Karpas-422 (cell line): ENCODE measurements at regions not wholly inside any gene's neighbourhood (a gene's known extent, or its start where the extent isn't known, plus 50 kb on each side); places are given as distances from the start of the nearest gene placed in this dataset.

Experiments used
- DNase-seq: peaks from one replicate; pipeline ENCODE4 v3.0.0-alpha.2; 2015
- H2AFZ ChIP-seq: fragments of 200-600 bp; sonication (generic); 2 replicates; pipeline ENCODE4 v1.6.1; 2014; ENCODE audit warnings: antibody characterized with exemption, low read length, mixed read lengths
- H3K27ac ChIP-seq: fragments of 200-600 bp; sonication (generic); 2 replicates; pipeline ENCODE4 v1.5.1; 2014; ENCODE audit warnings: mild to moderate bottlenecking, low read length, moderate library complexity
- H3K27me3 ChIP-seq: fragments of 200-600 bp; sonication (generic); 2 replicates; pipeline ENCODE4 v1.6.1; 2014; ENCODE audit warnings: low read length, mixed read lengths
- H3K36me3 ChIP-seq: fragments of 200-600 bp; sonication (generic); 2 replicates; pipeline ENCODE4 v1.6.1; 2014; ENCODE audit warnings: low read length, mixed read lengths; ENCODE audit not compliant: insufficient read depth
- H3K4me1 ChIP-seq: fragments of 200-600 bp; sonication (generic); 2 replicates; pipeline ENCODE4 v1.6.1; 2014; ENCODE audit warnings: mild to moderate bottlenecking, low read length, mixed read lengths
- H3K4me2 ChIP-seq: fragments of 200-600 bp; sonication (generic); 2 replicates; pipeline ENCODE4 v1.6.1; 2014; ENCODE audit warnings: low read length, low read depth, mild to moderate bottlenecking; ENCODE audit not compliant: poor library complexity, severe bottlenecking
- H3K4me3 ChIP-seq: fragments of 200-600 bp; sonication (generic); 2 replicates; pipeline ENCODE4 v1.5.1; 2014; ENCODE audit warnings: mild to moderate bottlenecking, antibody characterized with exemption, low read length, mixed read lengths
- H3K79me2 ChIP-seq: fragments of 200-600 bp; sonication (generic); 2 replicates; pipeline ENCODE4 v1.6.1; 2014; ENCODE audit warnings: mild to moderate bottlenecking, low read length, mixed read lengths
- H3K9ac ChIP-seq: fragments of 200-600 bp; sonication (generic); 2 replicates; pipeline ENCODE4 v1.6.0; 2014; ENCODE audit warnings: low read length
- H3K9me2 ChIP-seq: fragments of 200-600 bp; sonication (generic), shearing (Covaris generic); replicated peaks from 2 replicates; pipeline ENCODE4 v1.6.0; 2014; ENCODE audit warnings: mild to moderate bottlenecking, low read length, moderate library complexity; ENCODE audit not compliant: insufficient read depth
- H3K9me3 ChIP-seq: fragments of 300-700, 200-600 bp; sonication (generic); 2 replicates; pipeline ENCODE4 v1.6.1; 2014; ENCODE audit warnings: low read length, mixed read lengths
- H4K20me1 ChIP-seq: fragments of 200-600 bp; sonication (generic); 2 replicates; pipeline ENCODE4 v1.6.1; 2014; ENCODE audit warnings: mild to moderate bottlenecking, antibody characterized with exemption, low read length, low read depth; ENCODE audit not compliant: insufficient read depth

GRCh38 chr2:401019-401679 lies 113.3 kb upstream of the ALKAL2 start:
- no peak overlapping the region for H3K4me3 ChIP-seq
- no peak overlapping the region for H3K4me2 ChIP-seq
- H3K9ac ChIP-seq = no peak overlapping the region
- H4K20me1 ChIP-seq = no peaks in the 10 kb centered on the region
- DNase-seq = no peak
- no peaks in the 10 kb centered on the region for H3K27me3 ChIP-seq
- no peaks in the 10 kb centered on the region for H3K36me3 ChIP-seq
- no peak overlapping the region for H2AFZ ChIP-seq
- H3K4me1 ChIP-seq = no peaks in the 10 kb centered on the region
- no peaks in the 10 kb centered on the region for H3K9me2 ChIP-seq
- H3K79me2 ChIP-seq = no peaks in the 10 kb centered on the region
- no peak overlapping the region for H3K27ac ChIP-seq
- no peaks in the 10 kb centered on the region for H3K9me3 ChIP-seq

GRCh38 chr2:397926-398325 lies 110.0 kb upstream of the ALKAL2 start:
- no peak overlapping the region for H3K9ac ChIP-seq
- H2AFZ ChIP-seq = no peak overlapping the region

GRCh38 chr2:397521-397920 lies 109.6 kb upstream of the ALKAL2 start:
- H3K27me3 ChIP-seq = no peaks in the 10 kb centered on the region
- H3K36me3 ChIP-seq = no peaks in the 10 kb centered on the region
- no peak overlapping the region for H3K27ac ChIP-seq
- H3K4me1 ChIP-seq = no peaks in the 10 kb centered on the region
- H3K9ac ChIP-seq = no peak overlapping the region
- H3K4me2 ChIP-seq = no peak overlapping the region
- H3K9me3 ChIP-seq = no peaks in the 10 kb centered on the region
- H3K79me2 ChIP-seq = no peaks in the 10 kb centered on the region
- no peak for DNase-seq
- no peak overlapping the region for H3K4me3 ChIP-seq
- H4K20me1 ChIP-seq = no peaks in the 10 kb centered on the region
- no peak overlapping the region for H2AFZ ChIP-seq
- no peaks in the 10 kb centered on the region for H3K9me2 ChIP-seq

More at GRCh38 chr2:397926-398325, 110.0 kb upstream of the ALKAL2 start:
- no peak overlapping the region for H3K4me3 ChIP-seq
- H3K4me2 ChIP-seq = no peak overlapping the region
- H3K9me2 ChIP-seq = no peaks in the 10 kb centered on the region
- no peak for DNase-seq
- H4K20me1 ChIP-seq = no peaks in the 10 kb centered on the region
- no peaks in the 10 kb centered on the region for H3K9me3 ChIP-seq
- no peaks in the 10 kb centered on the region for H3K4me1 ChIP-seq
- no peaks in the 10 kb centered on the region for H3K79me2 ChIP-seq
- no peaks in the 10 kb centered on the region for H3K27me3 ChIP-seq
- no peaks in the 10 kb centered on the region for H3K36me3 ChIP-seq
- H3K27ac ChIP-seq = no peak overlapping the region

- H2AFZ ChIP-seq = no peak overlapping the region
- H3K4me2 ChIP-seq = no peak overlapping the region
- no peak overlapping the region for H3K9ac ChIP-seq
- no peak overlapping the region for H3K27ac ChIP-seq
- H3K9me3 ChIP-seq = no peaks in the 10 kb centered on the region
- no peaks in the 10 kb centered on the region for H3K36me3 ChIP-seq
- H4K20me1 ChIP-seq = no peaks in the 10 kb centered on the region
- no peaks in the 10 kb centered on the region for H3K27me3 ChIP-seq
- H3K79me2 ChIP-seq = no peaks in the 10 kb centered on the region
- H3K9me2 ChIP-seq = no peaks in the 10 kb centered on the region
- no peak overlapping the region for H3K4me3 ChIP-seq
- H3K4me1 ChIP-seq = no peaks in the 10 kb centered on the region
- no peak for DNase-seq
These were observed 109.0 kb upstream of the ALKAL2 start for GRCh38 chr2:396903-397302.

GRCh38 chr2:395886-396285 lies 108.0 kb upstream of the ALKAL2 start:
- no peaks in the 10 kb centered on the region for H3K79me2 ChIP-seq
- no peak for DNase-seq
- no peaks in the 10 kb centered on the region for H3K27me3 ChIP-seq
- H2AFZ ChIP-seq = no peak overlapping the region
- no peaks in the 10 kb centered on the region for H3K9me2 ChIP-seq
- no peaks in the 10 kb centered on the region for H3K9me3 ChIP-seq
- no peak overlapping the region for H3K4me2 ChIP-seq
- no peak overlapping the region for H3K9ac ChIP-seq
- H3K4me3 ChIP-seq = no peak overlapping the region
- H4K20me1 ChIP-seq = no peaks in the 10 kb centered on the region
- H3K4me1 ChIP-seq = no peaks in the 10 kb centered on the region
- no peaks in the 10 kb centered on the region for H3K36me3 ChIP-seq
- H3K27ac ChIP-seq = no peak overlapping the region

- Histone ChIP-seq H2AFZ (no peak overlapping the region), H3K4me2 (no peak overlapping the region)
These were observed 106.1 kb upstream of the ALKAL2 start for GRCh38 chr2:393711-394696.

GRCh38 chr2:392926-393280 lies 105.0 kb upstream of the ALKAL2 start:
- Histone ChIP-seq H3K4me3 (no peak overlapping the region), H2AFZ (no peak overlapping the region), H3K4me2 (no peak overlapping the region), H3K36me3 (no peaks in the 10 kb centered on the region), H3K79me2 (no peaks in the 10 kb centered on the region), H3K9me3 (peaks cover 15% of the 10 kb centered on the region; the same call in 1 of the 2 replicates), H3K27ac (no peak overlapping the region), H3K9me2 (no peaks in the 10 kb centered on the region), H3K27me3 (no peaks in the 10 kb centered on the region), H3K9ac (no peak overlapping the region), H3K4me1 (no peaks in the 10 kb centered on the region), H4K20me1 (no peaks in the 10 kb centered on the region)
- no peak for DNase-seq

More at GRCh38 chr2:393711-394696, 106.1 kb upstream of the ALKAL2 start:
- H3K9me3 ChIP-seq = peaks cover 15% of the 10 kb centered on the region; the same call in 1 of the 2 replicates
- no peaks in the 10 kb centered on the region for H3K79me2 ChIP-seq
- no peak overlapping the region for H3K9ac ChIP-seq
- H3K4me1 ChIP-seq = no peaks in the 10 kb centered on the region
- no peaks in the 10 kb centered on the region for H4K20me1 ChIP-seq
- DNase-seq = peak; percentile 49
- no peak overlapping the region for H3K4me3 ChIP-seq
- H3K27ac ChIP-seq = no peak overlapping the region
- H3K27me3 ChIP-seq = no peaks in the 10 kb centered on the region
- H3K9me2 ChIP-seq = no peaks in the 10 kb centered on the region
- no peaks in the 10 kb centered on the region for H3K36me3 ChIP-seq

- Histone ChIP-seq H3K27ac (no peak overlapping the region), H3K4me2 (no peak overlapping the region)
These were observed 104.5 kb upstream of the ALKAL2 start for GRCh38 chr2:392181-392925.

More at GRCh38 chr2:392181-392925, 104.5 kb upstream of the ALKAL2 start:
- Histone ChIP-seq H3K79me2 (no peaks in the 10 kb centered on the region), H3K4me1 (no peaks in the 10 kb centered on the region), H3K4me3 (no peak overlapping the region), H3K36me3 (no peaks in the 10 kb centered on the region), H3K9ac (no peak overlapping the region), H3K9me2 (no peaks in the 10 kb centered on the region), H3K27me3 (no peaks in the 10 kb centered on the region), H2AFZ (no peak overlapping the region), H3K9me3 (peaks cover 15% of the 10 kb centered on the region; the same call in 1 of the 2 replicates), H4K20me1 (no peaks in the 10 kb centered on the region)
- DNase-seq = no peak
